ENCODE measurements at regions not wholly inside any gene's neighbourhood (a gene's known extent, or its start where the extent isn't known, plus 50 kb on each side); places are given as distances from the start of the nearest gene placed in this dataset.

DNA sequence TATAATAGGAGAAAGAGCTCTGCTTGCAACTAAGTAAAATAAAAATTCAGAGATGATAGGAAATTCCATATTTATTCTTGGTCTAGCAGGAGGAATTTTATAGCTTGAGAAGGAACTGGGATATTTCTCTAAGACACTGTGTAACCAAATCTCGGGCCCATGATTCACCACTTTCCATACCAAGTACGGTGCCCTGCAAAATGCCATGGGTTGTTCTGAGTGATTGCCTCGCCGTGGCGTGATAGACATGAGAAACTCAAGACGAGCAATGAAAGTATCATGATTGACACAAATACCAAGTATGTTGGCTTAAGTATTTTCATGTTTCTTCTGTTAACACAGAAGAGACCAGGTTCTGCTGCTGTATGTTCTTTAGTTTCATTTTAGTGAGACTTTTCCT is 167.2 kb downstream of the LMO4 start:
- no peak overlapping the region for H3K27ac ChIP-seq
- TF ChIP-seq, protein P1, sequence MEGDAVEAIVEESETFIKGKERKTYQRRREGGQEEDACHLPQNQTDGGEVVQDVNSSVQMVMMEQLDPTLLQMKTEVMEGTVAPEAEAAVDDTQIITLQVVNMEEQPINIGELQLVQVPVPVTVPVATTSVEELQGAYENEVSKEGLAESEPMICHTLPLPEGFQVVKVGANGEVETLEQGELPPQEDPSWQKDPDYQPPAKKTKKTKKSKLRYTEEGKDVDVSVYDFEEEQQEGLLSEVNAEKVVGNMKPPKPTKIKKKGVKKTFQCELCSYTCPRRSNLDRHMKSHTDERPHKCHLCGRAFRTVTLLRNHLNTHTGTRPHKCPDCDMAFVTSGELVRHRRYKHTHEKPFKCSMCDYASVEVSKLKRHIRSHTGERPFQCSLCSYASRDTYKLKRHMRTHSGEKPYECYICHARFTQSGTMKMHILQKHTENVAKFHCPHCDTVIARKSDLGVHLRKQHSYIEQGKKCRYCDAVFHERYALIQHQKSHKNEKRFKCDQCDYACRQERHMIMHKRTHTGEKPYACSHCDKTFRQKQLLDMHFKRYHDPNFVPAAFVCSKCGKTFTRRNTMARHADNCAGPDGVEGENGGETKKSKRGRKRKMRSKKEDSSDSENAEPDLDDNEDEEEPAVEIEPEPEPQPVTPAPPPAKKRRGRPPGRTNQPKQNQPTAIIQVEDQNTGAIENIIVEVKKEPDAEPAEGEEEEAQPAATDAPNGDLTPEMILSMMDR (conservative IDR thresholded peaks at IDR 0.05) = no peak

GRCh38 chr1:87497380-87498203 is 168.9 kb downstream of the LMO4 start:
- TF ChIP-seq, protein P1 (conservative IDR thresholded peaks at IDR 0.05) = no peak
- no peak overlapping the region for H3K27ac ChIP-seq

- no peak overlapping the region for H3K27ac ChIP-seq
- TF ChIP-seq, protein P1 (conservative IDR thresholded peaks at IDR 0.05) = peak; percentile 47; the same call in 1 of the 2 replicates
Observed at GRCh38 chr1:87501738-87502137, 173.1 kb downstream of the LMO4 start.

- H3K27ac ChIP-seq = no peak overlapping the region
- TF ChIP-seq, protein P1 (conservative IDR thresholded peaks at IDR 0.05) = no peak
Observed at GRCh38 chr1:87505391-87505983, 176.8 kb downstream of the LMO4 start.

- TF ChIP-seq, protein P1 (conservative IDR thresholded peaks at IDR 0.05) = no peak
- H3K27ac ChIP-seq = no peak overlapping the region
Observed at GRCh38 chr1:87506147-87506546, 177.5 kb downstream of the LMO4 start.

GRCh38 chr1:87508247-87508787 is 179.6 kb downstream of the LMO4 start:
- H3K27ac ChIP-seq = no peak overlapping the region
- TF ChIP-seq, protein P1 (conservative IDR thresholded peaks at IDR 0.05) = no peak

DNA sequence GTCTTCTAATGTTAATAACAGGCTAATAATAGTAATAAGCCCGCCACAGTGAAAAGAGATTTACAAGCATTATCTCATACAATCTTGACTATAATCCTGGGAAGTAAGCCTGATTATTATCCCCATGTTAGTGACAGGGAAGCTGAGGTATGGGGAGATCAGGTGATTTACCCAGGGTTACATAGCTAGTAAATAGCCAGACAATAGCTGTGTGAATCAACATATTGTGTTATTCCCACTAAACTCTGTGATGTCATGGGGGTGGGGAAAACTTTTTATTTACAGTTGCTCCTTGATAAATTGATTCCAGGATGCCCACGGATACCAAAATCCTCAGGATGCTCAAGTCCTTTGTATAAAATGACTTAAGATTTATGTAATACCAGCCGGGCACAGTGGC is 181.9 kb downstream of the LMO4 start:
- TF ChIP-seq, protein P1 (conservative IDR thresholded peaks at IDR 0.05) = no peak
- no peak overlapping the region for H3K27ac ChIP-seq
